OCI-LY7 (cell line): ENCODE measurements at regions not wholly inside any gene's neighbourhood (a gene's known extent, or its start where the extent isn't known, plus 50 kb on each side); places are given as distances from the start of the nearest gene placed in this dataset.

Experiments used
- BruUV-seq: library from RNA; stranded (reverse); fragments of 400-500 nt; replicated peaks from 2 replicates; lab custom pipeline; 2021; lab: Mats Ljungman, UMichigan
- CTCF ChIA-PET: fragments of 300-600 bp; sonication (Branson Sonifier 250); formaldehyde crosslinking; loops from one replicate; lab custom pipeline; 2022; ENCODE audit warnings: antibody characterized with exemption; ENCODE audit not compliant: unreplicated experiment; lab: Charles Lee
- POLR2A ChIA-PET: fragments of 300-600 bp; sonication (Branson Sonifier 250); formaldehyde crosslinking; loops from one replicate; lab custom pipeline; 2022; ENCODE audit warnings: antibody characterized with exemption; lab: Charles Lee
- DNase-seq: peaks from one replicate; pipeline ENCODE4 v3.0.0-alpha.2; 2015; ENCODE audit warnings: low spot score
- H2AFZ ChIP-seq: fragments of 200-600 bp; sonication (generic), shearing (Covaris generic); 2 replicates; pipeline ENCODE4 v1.6.1; 2014; ENCODE audit warnings: mild to moderate bottlenecking, antibody characterized with exemption, low read length, moderate library complexity
- H3K27ac ChIP-seq: fragments of 200-600 bp; sonication (generic); 2 replicates; pipeline ENCODE4 v1.5.1; 2014; ENCODE audit warnings: mixed run types, low read depth, mild to moderate bottlenecking, moderate library complexity, low read length, inconsistent platforms; ENCODE audit not compliant: poor library complexity, severe bottlenecking
- H3K36me3 ChIP-seq: fragments of 200-600 bp; sonication (generic); 2 replicates; pipeline ENCODE4 v1.6.1; 2014; ENCODE audit warnings: mild to moderate bottlenecking, antibody characterized with exemption, low read length, moderate library complexity, mixed read lengths; ENCODE audit not compliant: insufficient read depth
- H3K4me1 ChIP-seq: fragments of 200-600 bp; sonication (generic); 2 replicates; pipeline ENCODE4 v1.5.1; 2014; ENCODE audit warnings: mild to moderate bottlenecking, low read length; ENCODE audit not compliant: insufficient read depth, poor library complexity, severe bottlenecking
- H3K4me2 ChIP-seq: fragments of 200-600 bp; sonication (generic); 2 replicates; pipeline ENCODE4 v1.6.1; 2014; ENCODE audit warnings: mild to moderate bottlenecking, low read length
- H3K4me3 ChIP-seq: fragments of 200-600 bp; sonication (generic); 2 replicates; pipeline ENCODE4 v1.5.1; 2014; ENCODE audit warnings: mild to moderate bottlenecking, low read depth, low read length; ENCODE audit not compliant: poor library complexity, severe bottlenecking
- H3K79me2 ChIP-seq: fragments of 200-600 bp; sonication (generic); 2 replicates; pipeline ENCODE4 v1.6.1; 2016; ENCODE audit warnings: low read depth, mild to moderate bottlenecking, low read length, moderate library complexity, mixed read lengths; ENCODE audit not compliant: insufficient read depth
- H3K9me2 ChIP-seq: fragments of 200-600 bp; sonication (generic); 2 replicates; pipeline ENCODE4 v1.6.1; 2016; ENCODE audit warnings: mild to moderate bottlenecking, low read length, mixed read lengths; ENCODE audit not compliant: insufficient read depth
- H3K9me3 ChIP-seq: fragments of 200-600 bp; sonication (generic); 2 replicates; pipeline ENCODE4 v1.6.1; 2014; ENCODE audit warnings: mild to moderate bottlenecking, mixed run types, low read length, mixed read lengths
- H4K20me1 ChIP-seq: fragments of 200-600 bp; sonication (generic); 2 replicates; pipeline ENCODE4 v1.6.1; 2014; ENCODE audit warnings: mild to moderate bottlenecking, antibody characterized with exemption, low read length, moderate library complexity, mixed read lengths; ENCODE audit not compliant: insufficient read depth
- EZH2phosphoT487 ChIP-seq: fragments of 200-600 bp; sonication (generic); IDR thresholded peaks from 2 replicates; pipeline ENCODE4 v1.6.1; 2018; ENCODE audit warnings: low read depth, borderline replicate concordance, mild to moderate bottlenecking, mixed run types, antibody characterized with exemption, low read length, moderate library complexity, mixed read lengths
- intact Hi-C: fragments of 100-400 bp; cut with micrococcal nuclease; formaldehyde crosslinking; loops from one replicate; pipeline ENCODE4 v1.10.0; 2022; ENCODE audit not compliant: unreplicated experiment
- TF ChIP-seq, protein P1 (sequence below): fragments of 200-600 bp; sonication (generic); conservative IDR thresholded peaks from 2 replicates; pipeline ENCODE4 v1.5.1; 2014; ENCODE audit warnings: mild to moderate bottlenecking, antibody characterized with exemption, low read length, moderate library complexity, mixed read lengths

DNA sequence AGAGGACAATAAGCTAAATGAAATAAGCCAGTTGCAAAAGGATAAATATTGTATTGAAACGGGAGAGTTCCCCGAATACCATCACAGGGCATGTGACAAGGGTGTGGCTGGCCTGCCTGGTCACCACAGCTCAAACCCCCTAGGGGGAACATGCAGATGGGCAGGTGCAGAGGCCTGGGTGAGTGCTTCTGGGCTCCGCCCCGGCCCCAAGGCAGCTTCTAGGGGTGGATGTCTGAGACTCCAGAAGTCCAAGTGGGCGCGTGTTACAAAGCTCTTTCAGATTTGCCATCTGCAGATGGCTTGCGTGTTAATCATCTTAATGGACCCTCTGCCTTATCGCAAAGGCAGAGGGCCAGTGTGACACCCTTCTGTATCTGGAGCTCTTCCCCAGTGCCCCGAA is 559.2 kb upstream of the IMPG1 start:
- TF ChIP-seq, protein P1, sequence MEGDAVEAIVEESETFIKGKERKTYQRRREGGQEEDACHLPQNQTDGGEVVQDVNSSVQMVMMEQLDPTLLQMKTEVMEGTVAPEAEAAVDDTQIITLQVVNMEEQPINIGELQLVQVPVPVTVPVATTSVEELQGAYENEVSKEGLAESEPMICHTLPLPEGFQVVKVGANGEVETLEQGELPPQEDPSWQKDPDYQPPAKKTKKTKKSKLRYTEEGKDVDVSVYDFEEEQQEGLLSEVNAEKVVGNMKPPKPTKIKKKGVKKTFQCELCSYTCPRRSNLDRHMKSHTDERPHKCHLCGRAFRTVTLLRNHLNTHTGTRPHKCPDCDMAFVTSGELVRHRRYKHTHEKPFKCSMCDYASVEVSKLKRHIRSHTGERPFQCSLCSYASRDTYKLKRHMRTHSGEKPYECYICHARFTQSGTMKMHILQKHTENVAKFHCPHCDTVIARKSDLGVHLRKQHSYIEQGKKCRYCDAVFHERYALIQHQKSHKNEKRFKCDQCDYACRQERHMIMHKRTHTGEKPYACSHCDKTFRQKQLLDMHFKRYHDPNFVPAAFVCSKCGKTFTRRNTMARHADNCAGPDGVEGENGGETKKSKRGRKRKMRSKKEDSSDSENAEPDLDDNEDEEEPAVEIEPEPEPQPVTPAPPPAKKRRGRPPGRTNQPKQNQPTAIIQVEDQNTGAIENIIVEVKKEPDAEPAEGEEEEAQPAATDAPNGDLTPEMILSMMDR: no peak
- no peak for TF ChIP-seq EZH2phosphoT487
- Histone ChIP-seq H3K4me1 (no peaks in the 10 kb centered on the region), H3K9me2 (no peaks in the 10 kb centered on the region), H3K4me3 (no peak overlapping the region), H3K36me3 (no peaks in the 10 kb centered on the region), H3K4me2 (no peak overlapping the region), H3K9me3 (no peaks in the 10 kb centered on the region), H2AFZ (no peak overlapping the region), H4K20me1 (no peaks in the 10 kb centered on the region), H3K79me2 (no peaks in the 10 kb centered on the region), H3K27ac (no peak overlapping the region)
- ChIA-PET CTCF (no interaction called here), POLR2A (no interaction called here)
- BruUV-seq: no TSS peak
- intact Hi-C loops: no loop called here
- DNase-seq: no peak

- CTCF ChIA-PET: no interaction called here
- H4K20me1 ChIP-seq: no peaks in the 10 kb centered on the region
- BruUV-seq: no TSS peak
- H2AFZ ChIP-seq: no peak overlapping the region
- POLR2A ChIA-PET: interaction anchor here (0.6 kb wide), 1 partner anchor 212 kb away, joined by 3 read pairs; no protein-coding TSS in a partner anchor
- TF ChIP-seq, protein P1: no peak
- TF ChIP-seq EZH2phosphoT487: no peak
- H3K4me1 ChIP-seq: no peaks in the 10 kb centered on the region
- no peak overlapping the region for H3K4me2 ChIP-seq
- H3K9me2 ChIP-seq: no peaks in the 10 kb centered on the region
- H3K36me3 ChIP-seq: no peaks in the 10 kb centered on the region
- H3K4me3 ChIP-seq: no peak overlapping the region
- intact Hi-C loops: no loop called here
- DNase-seq: no peak
- no peaks in the 10 kb centered on the region for H3K9me3 ChIP-seq
- H3K27ac ChIP-seq: no peak overlapping the region
- no peaks in the 10 kb centered on the region for H3K79me2 ChIP-seq
Observed at GRCh38 chr6:76615395-76615794, 542.9 kb upstream of the IMPG1 start.

- Histone ChIP-seq H3K4me2 (no peak overlapping the region), H3K4me1 (no peaks in the 10 kb centered on the region), H2AFZ (no peak overlapping the region), H3K36me3 (no peaks in the 10 kb centered on the region), H3K4me3 (no peak overlapping the region), H3K9me2 (no peaks in the 10 kb centered on the region), H3K27ac (no peak overlapping the region), H4K20me1 (no peaks in the 10 kb centered on the region), H3K9me3 (no peaks in the 10 kb centered on the region), H3K79me2 (no peaks in the 10 kb centered on the region)
- ChIA-PET CTCF (no interaction called here), POLR2A (no interaction called here)
- no peak for DNase-seq
- no TSS peak for BruUV-seq
- no peak for TF ChIP-seq EZH2phosphoT487
- TF ChIP-seq, protein P1: no peak
- intact Hi-C loops: no loop called here
Observed at GRCh38 chr6:76612954-76613353, 540.5 kb upstream of the IMPG1 start.
